HG03520 (cell line): ENCODE measurements at regions not wholly inside any gene's neighbourhood (a gene's known extent, or its start where the extent isn't known, plus 50 kb on each side); places are given as distances from the start of the nearest gene placed in this dataset.
"Not testable (repeated sequence)": the region's sequence is repeated elsewhere in the genome, so short reads cannot be mapped to it uniquely, and the experiment has no call there.

Experiments used
- ATAC-seq: cut with Tn5 transposase; IDR thresholded peaks from one replicate; pipeline ENCODE4 v1.9.1; 2021; ENCODE audit warnings: mild to moderate bottlenecking, moderate library complexity; ENCODE audit not compliant: unreplicated experiment

DNA sequence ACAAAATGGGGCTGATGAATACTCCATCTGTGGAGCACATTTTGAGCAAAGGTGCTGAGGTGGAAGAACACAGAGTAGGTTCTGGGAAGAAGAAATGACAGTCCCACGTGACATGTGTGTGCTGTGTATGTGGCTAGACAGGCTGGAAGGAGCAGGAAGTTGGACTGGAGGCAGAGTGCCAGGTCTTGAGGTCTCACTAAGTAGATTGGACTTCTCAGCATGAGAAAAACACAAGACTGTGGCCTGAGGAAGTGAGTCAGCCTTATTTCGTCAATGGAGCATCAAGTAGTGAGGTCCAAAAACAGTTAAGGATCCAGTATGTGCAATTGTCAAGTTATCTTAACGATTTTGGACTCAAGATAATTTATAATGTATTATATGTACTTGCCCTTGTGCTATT lies 736.5 kb downstream of the KCNJ2 start:
- ATAC-seq = no peak

DNA sequence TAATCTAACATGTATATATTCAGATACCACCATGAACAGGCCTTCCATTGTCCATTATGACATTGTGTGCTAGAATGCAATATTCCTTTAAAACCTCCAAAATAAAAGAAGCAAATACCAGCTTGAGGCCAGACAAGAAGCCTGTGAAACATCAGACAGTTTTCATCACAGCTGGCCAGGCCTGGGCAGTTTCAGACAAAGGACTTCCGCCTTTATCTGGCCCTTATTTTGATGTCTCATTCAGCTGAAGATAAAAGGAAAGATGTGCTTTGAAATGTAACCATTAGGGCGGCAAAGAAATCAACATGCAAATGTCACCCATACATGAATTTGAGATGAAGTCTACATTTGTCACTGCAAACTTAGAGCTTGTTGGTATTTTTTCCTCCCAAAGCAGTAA lies 737.5 kb downstream of the KCNJ2 start:
- no peak for ATAC-seq

DNA sequence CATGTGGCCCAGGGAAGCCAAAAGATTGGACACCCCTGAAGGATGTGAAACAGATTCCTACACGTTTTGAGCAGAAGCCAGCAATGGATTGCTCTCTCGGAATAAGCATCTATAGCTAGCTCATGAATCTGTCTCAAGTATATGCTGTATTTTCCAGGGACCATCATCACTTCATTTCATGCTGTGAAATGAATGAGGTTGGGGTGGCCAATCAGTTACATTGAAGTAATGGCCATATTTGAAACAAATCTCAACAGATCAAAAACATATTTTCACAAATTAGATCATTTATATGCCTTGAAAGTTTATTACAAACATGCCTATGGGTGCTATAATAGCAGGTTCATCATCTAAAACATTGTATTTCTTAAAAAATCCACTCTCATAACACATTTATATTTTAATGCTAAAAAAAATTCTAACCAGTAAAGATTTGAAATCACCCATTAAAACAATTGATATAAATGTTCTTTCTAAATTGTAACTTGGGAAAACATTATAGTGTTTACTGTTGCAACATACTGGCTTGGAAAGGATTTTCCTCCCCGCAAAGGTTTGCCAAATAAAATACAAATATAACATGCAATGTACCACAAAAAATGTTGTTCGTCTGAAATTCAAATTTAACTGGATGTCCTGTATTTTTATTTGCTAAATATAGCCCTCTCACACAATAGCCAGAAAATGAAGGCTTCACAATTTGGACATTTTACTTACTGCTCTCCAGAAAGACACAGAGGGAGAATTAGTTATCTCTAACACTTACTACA lies 743.6 kb downstream of the KCNJ2 start:
- ATAC-seq = no peak

DNA sequence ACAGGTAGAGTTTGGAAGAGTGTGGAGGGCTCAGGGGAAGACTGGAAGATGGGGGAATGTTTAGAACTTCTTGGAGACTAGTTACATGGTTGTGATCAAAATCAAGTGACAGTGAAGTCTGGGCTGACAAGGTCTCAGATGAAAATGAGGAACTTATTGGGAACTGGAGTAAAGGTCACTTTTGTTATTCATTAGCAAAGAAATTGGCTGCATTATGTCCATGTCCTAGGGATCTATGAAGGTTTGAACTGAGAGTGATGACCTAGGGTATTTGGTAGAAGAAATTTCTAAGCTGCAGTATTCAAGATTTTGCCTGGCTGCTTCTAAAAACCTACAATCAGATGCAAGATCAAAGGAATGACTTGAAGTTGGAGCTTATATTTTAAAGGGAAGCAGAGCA lies 747.1 kb downstream of the KCNJ2 start:
- no peak for ATAC-seq

DNA sequence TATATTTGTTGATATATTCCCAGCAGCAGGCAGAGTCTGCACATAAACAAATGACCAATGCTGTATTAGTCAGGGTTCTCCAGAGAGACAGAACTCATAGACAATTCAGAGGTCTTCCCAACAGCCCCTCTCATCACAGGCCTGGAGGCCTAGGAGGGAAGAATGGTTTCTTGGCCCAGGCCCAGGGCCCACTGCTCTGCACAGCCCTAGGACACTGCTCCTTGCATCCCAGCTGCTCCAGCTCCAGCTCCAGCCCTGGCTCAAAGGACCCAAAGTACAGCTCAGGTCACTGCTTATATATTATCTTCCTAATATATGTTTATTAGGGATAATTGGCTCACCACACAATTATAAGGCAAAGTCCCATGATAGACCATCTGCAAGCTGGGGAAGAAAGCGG lies 749.9 kb downstream of the KCNJ2 start:
- no peak for ATAC-seq

DNA sequence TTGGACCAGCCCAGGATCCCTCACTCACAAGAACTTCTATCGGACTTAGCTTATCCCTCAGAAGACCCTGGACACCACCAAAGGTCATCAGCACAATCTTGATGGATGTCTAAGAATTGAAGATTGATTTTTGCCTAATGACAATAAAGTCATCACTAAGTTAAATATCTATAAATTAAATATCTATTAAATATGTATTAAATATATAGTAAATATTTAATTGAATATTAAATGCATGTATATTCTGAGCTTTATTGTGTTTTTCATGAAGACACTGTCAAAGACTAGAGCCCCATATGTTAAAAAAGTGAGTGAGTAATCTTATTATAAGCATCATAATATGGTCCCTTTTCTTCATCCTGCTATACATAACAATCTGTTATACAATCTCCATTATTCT lies 751.1 kb downstream of the KCNJ2 start:
- no peak for ATAC-seq

DNA sequence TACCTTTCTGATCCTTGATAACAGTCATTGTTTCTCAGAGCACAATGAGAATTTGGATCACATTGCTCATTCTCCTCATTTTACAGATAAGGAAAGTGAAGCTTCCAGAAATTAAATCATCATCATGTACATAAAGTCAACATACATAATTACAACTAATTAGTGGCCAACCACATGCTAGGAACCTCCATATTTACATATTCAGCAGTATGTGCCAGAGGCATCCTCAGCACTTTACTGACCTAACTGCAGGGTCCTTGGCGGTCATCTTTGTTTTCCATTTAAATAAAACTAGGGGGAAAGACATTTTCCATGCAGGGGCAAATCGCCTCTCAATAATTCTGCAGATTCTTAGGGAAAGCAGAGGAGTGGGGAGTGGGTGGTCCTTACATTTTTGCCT lies 752.9 kb downstream of the KCNJ2 start:
- no peak for ATAC-seq

DNA sequence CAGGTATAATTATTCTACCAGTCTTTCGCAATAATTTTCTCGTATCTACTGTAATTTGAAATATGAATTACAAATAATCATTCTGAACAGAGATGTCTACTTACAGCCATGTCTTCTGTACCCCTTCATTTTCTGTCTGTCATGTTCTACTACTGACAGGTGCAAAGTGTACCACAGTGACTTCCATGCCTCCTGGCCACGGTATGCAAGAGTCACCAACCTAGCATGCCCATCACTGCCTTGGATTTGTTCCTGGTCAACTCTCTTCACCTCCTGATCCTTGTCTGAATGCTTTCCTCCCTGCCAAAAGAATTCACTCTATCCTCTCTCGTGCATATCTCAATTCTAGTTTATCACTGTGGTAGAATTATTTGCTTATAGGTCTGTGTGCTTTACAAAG lies 755.4 kb downstream of the KCNJ2 start:
- no peak for ATAC-seq

DNA sequence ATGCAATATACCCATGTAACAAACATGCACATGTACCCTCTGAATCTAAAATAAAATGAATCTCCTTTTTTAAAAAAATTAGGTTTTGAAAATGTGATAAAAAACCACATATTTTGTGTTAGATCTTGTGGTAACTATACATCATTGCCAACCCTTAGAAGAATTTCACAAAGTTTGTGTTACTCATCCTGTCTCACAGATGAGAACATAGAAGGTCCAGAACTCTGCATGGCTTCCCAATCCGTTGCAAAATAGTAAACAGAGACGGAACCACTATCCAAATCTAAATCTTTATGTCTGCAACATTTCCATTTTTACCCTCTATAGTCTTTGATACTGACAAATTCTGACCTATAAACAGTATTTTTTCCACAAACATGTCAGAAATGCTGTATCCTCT lies 759.9 kb downstream of the KCNJ2 start:
- no peak for ATAC-seq

DNA sequence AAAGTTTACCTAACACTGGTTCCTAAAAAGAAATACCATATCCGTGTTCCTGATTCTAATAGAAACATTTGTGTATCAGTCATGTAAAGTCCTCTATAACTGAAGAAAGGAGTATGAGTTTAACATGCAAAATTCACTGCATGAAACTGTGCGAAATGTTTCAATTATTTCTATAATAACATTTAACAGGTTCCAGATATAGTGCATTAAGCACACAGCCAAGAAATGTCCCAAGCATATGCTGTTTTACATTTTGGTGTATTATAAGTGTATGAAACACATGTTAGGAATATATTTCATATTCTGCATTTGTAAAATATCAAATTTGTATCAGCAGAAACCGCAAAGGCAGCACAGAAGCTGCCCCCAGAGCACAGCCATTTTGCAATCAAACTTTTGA lies 764.9 kb downstream of the KCNJ2 start:
- ATAC-seq = no peak

DNA sequence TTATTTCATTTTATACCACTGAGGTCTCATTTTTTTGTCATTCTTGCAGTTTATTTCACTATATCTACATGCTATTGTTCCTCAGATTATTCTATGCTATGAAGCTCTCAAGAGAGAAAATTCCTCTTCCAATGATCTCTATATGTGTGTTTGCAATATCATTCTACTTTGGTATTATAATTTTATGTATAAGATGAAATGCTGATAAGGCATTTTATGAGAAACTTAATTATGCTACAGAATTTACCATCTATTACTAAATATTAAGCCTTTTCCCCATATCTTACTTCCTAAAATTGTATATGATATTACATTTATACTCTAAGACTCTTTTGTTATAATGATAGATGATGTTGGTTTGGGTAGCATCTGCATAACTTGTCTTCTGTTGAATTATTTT lies 765.5 kb downstream of the KCNJ2 start:
- ATAC-seq = no peak

DNA sequence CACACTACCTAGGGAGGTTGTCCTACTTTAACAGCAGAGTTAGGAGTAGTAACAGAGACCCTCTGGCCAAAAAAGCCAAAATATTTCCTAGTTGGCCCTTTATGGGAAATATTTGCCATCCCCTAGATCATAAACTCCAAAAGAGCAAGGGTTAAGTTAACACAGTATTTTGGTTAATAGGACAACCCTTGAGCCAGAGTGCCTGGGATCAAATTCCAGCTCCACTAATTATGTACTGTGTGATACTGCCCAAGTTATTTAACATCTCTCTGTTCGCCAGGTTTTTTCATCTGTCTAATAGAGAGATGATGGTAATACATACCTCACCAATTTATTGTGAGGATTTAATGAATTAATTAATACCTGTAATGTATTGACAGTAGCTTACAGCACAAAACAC lies 767.4 kb downstream of the KCNJ2 start:
- no peak for ATAC-seq

DNA sequence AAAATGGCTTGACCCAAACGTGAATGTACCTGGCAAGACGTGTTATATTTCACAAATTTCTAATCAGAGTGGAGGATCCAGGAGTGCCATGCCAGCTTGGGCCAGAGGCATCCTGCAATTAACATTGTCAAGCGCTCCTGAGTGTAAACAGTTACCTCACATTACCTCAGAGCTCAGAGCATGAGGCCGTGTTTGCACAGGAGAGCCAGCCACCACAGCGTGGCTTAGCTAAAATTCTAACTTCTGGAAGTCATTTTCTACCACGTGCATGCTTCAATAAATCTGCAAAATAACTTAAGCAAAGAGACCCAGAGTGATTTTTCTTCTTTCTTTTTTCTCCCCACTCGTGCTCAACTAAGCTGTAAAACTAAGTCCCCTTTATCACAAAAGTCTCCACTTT lies 769.0 kb downstream of the KCNJ2 start:
- no peak for ATAC-seq

DNA sequence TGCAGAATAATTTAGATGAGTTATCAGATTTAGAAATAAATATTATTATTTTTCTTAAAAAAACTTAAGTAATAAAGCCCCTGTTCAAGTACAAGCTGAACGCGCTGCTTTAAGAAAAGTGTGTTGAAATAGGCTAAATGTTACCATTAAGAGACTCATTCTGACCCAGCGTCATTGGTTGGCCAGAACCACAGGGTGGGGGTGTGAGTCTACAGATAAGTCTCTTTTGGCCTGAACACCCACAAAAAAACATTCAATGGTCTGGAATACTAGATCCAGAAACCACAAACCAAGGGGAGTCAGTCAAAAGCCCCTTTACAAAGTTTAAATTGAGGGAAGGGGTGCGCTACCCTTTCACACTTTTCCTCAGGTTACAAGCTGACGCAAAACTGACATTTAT lies 776.1 kb downstream of the KCNJ2 start:
- ATAC-seq = no peak

DNA sequence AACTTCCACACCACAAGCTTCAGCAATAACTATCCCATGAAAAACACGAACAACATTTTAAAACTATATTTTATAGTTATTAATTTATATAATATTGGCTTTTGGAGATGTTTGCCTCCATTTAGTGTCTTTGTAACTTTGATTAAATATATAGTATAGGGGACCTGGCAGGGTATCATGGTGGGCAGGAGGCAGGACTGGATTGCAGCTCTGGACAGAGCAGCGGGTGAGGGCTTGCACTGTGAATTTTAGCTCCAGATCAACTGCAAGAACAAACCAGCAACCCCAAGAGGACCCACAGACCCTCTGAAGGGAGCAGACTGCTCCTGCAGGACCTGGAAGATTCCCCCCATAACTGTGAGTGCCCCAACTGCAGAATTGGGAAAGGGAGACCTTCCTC lies 777.9 kb downstream of the KCNJ2 start:
- no peak for ATAC-seq

DNA sequence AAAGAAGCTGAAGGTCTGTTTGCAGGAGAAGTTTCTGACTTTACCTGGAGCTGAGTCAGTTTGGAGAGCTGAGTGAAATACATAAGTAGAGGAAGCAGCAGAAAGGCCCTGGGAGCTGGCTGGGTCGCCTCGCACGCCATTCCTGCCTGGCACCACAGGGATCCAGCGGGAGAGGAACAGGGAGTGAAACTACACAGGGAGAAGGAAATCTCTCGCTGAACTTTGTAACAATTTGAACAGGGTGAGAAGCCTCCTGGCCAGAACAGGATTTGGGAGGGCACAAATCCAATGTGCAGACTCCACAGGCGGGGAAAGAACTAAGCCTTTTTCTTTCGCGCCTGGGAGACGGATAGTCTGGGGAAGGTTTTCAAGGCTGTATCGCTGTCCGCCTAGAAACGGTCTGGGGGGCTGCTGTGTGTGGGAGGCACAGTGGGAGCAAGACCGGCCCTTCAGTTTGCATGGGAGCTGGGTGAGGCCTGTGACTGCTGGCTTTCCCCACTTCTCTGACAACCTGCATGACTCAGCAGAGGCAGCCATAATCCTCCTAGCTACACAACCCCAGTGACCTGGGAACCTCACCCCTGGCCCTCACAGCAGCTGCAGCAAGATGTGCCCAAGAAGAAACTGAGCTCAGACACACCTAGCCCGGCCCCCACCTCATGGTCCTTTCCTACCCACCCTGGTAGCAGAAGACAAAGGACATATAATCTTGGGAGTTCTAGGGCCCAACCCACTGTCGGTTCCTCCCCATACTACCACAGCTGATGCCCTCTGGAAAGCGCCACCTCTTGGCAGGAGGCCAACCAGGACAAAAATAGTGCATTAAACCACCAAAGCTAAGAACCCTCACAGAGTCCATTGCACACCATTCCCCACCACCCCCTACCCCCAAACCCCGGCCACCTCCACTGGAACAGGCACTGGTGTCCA lies 778.6 kb downstream of the KCNJ2 start:
- ATAC-seq = no peak

DNA sequence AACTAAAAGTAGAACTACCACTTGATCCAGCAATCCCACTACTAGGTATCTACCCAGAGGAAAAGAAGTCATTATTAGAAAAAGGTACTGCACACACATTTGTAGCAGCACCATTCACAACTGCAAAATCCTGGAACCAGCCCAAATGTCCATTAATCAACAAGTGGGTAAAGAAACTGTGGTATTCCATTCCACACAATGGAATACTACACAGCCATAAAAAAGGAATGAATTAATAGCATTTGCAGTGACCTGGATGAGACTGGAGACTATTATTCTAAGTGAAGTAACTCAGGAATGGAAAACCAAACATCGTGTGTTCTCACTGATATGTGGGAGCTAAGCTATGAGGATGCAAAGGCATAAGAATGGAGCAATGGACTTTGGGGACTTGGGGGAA lies 783.8 kb downstream of the KCNJ2 start:
- ATAC-seq = not testable (repeated sequence)

DNA sequence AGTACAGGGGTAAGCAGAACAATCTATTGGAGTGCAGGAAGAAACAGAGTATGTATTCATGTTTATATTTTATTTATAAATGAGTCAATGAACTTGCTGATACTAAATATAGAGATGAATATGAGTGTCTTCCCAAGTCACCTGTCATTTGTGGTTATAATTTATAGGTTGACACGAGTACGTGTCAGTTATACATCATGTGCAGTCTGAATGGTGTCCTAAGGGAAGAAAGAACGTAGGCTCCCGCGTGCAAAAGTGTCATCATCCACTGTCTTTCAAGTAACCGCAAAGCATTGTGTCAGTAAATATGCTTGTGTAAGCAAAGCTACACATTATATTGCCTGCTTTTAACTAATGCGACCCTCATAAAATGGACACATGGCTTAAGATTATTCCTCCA lies 786.1 kb downstream of the KCNJ2 start:
- ATAC-seq = no peak

DNA sequence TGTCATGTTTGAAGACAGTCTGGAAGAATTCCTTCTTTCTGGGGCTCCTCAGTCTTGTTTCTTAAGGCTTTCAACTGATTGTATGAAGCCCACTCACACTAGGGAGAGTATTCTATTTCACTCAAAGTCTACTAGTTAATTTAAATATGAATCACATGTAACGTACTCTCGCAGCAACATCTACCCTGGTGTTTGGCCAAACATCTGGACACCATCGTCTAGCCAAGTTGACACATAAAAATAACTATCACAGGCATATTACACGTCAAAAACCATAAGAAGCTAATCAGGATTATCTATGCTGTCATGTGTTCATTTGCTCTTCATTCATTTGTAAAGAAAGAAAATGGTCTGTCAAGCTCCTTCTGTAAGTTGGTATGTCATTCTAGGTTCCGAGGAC lies 787.4 kb downstream of the KCNJ2 start:
- no peak for ATAC-seq

DNA sequence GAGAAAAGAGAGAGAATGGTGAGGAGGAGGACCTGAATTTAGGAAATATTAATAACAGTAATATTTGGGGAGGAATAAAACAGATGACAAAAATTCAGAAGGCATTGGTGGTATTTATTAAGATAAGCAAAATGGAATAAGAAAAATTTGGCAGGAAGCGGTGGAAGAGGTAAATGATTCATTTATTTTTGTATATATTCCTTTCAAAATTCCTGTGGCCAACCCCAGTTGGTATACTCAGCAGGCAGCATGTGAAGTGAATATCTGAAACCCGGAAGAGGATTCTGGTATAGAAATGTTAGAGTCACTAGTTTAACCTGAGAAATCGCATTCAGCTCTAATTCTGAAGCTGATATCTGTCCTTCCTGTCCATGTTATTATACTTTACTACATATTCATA lies 792.0 kb downstream of the KCNJ2 start:
- ATAC-seq = no peak

DNA sequence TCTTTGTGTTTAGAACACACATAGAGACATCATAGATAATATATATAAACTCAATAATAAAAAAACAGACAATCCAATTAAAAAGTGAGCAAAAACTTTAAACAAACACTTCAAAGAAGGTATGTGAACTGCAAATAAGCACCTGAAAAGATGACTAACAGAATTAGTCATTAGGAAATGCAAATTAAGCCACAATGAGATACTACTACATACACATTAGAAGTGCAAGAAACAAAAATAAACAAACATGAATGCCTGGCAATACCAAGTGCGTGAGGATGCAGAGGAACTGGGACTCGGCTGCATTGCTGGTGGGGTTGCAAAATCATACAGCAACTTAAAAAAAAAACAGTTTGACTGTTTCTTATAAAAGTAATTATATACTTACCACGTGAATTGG lies 799.0 kb downstream of the KCNJ2 start:
- no peak for ATAC-seq

DNA sequence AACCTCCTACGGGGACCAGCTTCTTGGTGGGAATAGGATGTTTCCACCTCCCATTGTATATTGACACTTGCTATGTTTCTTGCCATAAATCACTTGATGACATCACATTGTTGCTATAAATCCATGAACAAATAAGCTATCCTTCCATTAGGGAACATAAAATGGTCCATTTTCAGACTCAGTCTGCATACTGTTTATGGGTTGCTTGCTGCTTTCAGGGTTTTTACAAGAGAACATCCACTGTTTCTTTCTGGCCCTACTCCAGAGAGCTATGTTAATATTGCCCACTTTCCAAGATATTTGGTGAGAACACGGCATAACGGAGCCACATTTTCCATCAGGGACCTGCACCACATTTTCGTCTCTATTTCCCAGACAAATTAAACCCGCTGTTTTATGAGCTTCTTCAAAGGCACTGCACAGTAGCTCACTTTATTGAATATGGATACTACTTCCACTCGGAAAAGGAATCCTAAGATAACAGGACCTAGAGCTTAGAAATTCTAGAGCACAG lies 800.2 kb downstream of the KCNJ2 start:
- no peak for ATAC-seq
